ENCODE measurements at regions not wholly inside any gene's neighbourhood (a gene's known extent, or its start where the extent isn't known, plus 50 kb on each side); places are given as distances from the start of the nearest gene placed in this dataset.

GRCh38 chr6:114559419-114559818 lies 216.6 kb upstream of the HS3ST5 start:
- no peak for DNase-seq (ENCODE audit: low spot score)
- no TSS peak for BruUV-seq (replicated peaks)
- intact Hi-C loops (cut with micrococcal nuclease; ENCODE audit: unreplicated experiment) = no loop called here
- H3K9me3 ChIP-seq (ENCODE audit: low read depth, low read length, poor library complexity, severe bottlenecking) = no peaks in the 10 kb centered on the region
- ChIA-PET POLR2A (ENCODE audit: low non-redundant PET) (no interaction called here), CTCF (no interaction called here)
- no peaks in the 10 kb centered on the region for H3K36me3 ChIP-seq (ENCODE audit: insufficient read depth, low read length, poor library complexity, severe bottlenecking)
- H3K27ac ChIP-seq (ENCODE audit: low read depth, low read length, poor library complexity, severe bottlenecking) = no peak overlapping the region
- H3K27me3 ChIP-seq (replicated peaks; ENCODE audit: insufficient read depth, low read depth, low read length, poor library complexity) = no peaks in the 10 kb centered on the region
- no peak for TF ChIP-seq EZH2 (IDR thresholded peaks at IDR 0.05; ENCODE audit: borderline replicate concordance, low read depth, low read length, poor library complexity, severe bottlenecking)
- TF ChIP-seq CTCF (conservative IDR thresholded peaks at IDR 0.05; ENCODE audit: low read depth, low read length) = no peak
- H3K4me3 ChIP-seq (ENCODE audit: low read depth, low read length, poor library complexity, severe bottlenecking) = no peak overlapping the region
- H3K4me1 ChIP-seq (ENCODE audit: insufficient read depth, low read length, poor library complexity, severe bottlenecking) = no peaks in the 10 kb centered on the region

DNA sequence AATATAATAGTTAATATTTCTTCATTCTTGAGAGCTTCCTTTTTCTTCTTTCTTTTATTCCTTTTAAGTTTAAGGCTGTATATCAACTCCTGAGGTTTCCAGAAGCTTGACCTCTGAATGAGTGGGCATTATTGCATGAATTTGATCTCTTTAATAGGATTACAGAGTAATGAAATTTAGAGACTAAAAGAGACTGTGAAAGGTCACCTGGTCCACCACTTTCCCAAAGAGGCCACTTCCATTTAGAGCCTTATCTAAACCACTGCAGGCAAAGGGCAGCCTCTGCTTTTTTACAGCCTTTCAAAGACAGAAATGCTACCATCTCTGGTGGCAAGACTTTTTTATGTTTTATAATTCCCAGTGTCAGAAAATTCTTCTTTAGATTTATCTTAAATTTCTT lies 215.3 kb upstream of the HS3ST5 start:
- H3K36me3 ChIP-seq (ENCODE audit: insufficient read depth, low read length, poor library complexity, severe bottlenecking) = no peaks in the 10 kb centered on the region

DNA sequence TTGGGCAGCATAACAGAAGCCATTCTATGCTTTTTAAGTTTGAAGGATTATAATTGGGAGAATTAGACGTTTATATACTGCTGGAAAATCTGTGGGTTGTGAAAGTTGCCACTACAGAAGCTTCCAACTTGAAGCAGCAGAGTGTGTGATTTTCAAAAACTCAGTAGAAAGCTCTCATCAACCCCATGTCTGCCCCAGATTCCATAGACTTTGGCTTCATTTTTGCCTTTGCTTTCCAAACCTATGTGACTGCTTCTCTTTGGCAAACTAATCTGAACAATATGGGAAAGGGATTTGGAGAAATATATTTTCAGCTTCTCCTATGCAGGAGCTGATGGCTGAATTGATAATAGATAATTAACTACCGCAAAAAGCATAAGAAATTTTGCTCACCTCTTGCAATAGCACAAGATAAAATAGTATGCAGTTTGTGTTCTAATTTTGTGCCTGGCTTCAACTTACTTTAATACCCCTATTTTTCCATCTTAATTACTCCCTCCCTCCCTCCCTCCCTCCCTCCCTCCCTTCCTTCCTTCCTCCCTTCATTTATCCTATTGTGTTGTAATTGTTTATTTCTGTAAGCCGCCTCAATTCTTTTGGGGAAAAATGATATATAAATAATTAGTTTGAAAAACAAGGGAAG lies 214.1 kb upstream of the HS3ST5 start:
- no peaks in the 10 kb centered on the region for H3K4me1 ChIP-seq (ENCODE audit: insufficient read depth, low read length, poor library complexity, severe bottlenecking)
- DNase-seq (ENCODE audit: low spot score) = no peak
- CTCF ChIA-PET = no interaction called here
- no peaks in the 10 kb centered on the region for H3K9me3 ChIP-seq (ENCODE audit: low read depth, low read length, poor library complexity, severe bottlenecking)
- no TSS peak for BruUV-seq (replicated peaks)
- H3K27me3 ChIP-seq (replicated peaks; ENCODE audit: insufficient read depth, low read depth, low read length, poor library complexity) = no peaks in the 10 kb centered on the region
- TF ChIP-seq CTCF (conservative IDR thresholded peaks at IDR 0.05; ENCODE audit: low read depth, low read length) (no peak), EZH2 (IDR thresholded peaks at IDR 0.05; ENCODE audit: borderline replicate concordance, low read depth, low read length, poor library complexity, severe bottlenecking) (no peak)
- no peaks in the 10 kb centered on the region for H3K36me3 ChIP-seq (ENCODE audit: insufficient read depth, low read length, poor library complexity, severe bottlenecking)
- intact Hi-C loops (cut with micrococcal nuclease; ENCODE audit: unreplicated experiment) = no loop called here
- H3K27ac ChIP-seq (ENCODE audit: low read depth, low read length, poor library complexity, severe bottlenecking) = no peak overlapping the region
- H3K4me3 ChIP-seq (ENCODE audit: low read depth, low read length, poor library complexity, severe bottlenecking) = no peak overlapping the region
- POLR2A ChIA-PET (ENCODE audit: low non-redundant PET) = no interaction called here

More for the DNA sequence above, 215.3 kb upstream of the HS3ST5 start:
- Histone ChIP-seq H3K27me3 (replicated peaks; ENCODE audit: insufficient read depth, low read depth, low read length, poor library complexity) (no peaks in the 10 kb centered on the region), H3K4me1 (ENCODE audit: insufficient read depth, low read length, poor library complexity, severe bottlenecking) (no peaks in the 10 kb centered on the region), H3K9me3 (ENCODE audit: low read depth, low read length, poor library complexity, severe bottlenecking) (no peaks in the 10 kb centered on the region), H3K4me3 (ENCODE audit: low read depth, low read length, poor library complexity, severe bottlenecking) (no peak overlapping the region), H3K27ac (ENCODE audit: low read depth, low read length, poor library complexity, severe bottlenecking) (no peak overlapping the region)
- no TSS peak for BruUV-seq (replicated peaks)
- DNase-seq (ENCODE audit: low spot score) = no peak
- ChIA-PET CTCF (no interaction called here), POLR2A (ENCODE audit: low non-redundant PET) (no interaction called here)
- TF ChIP-seq CTCF (conservative IDR thresholded peaks at IDR 0.05; ENCODE audit: low read depth, low read length) (no peak), EZH2 (IDR thresholded peaks at IDR 0.05; ENCODE audit: borderline replicate concordance, low read depth, low read length, poor library complexity, severe bottlenecking) (no peak)
- intact Hi-C loops (cut with micrococcal nuclease; ENCODE audit: unreplicated experiment) = no loop called here

Measured in A673 (cell line).